ENCODE measurements at regions not wholly inside any gene's neighbourhood (a gene's known extent, or its start where the extent isn't known, plus 50 kb on each side); places are given as distances from the start of the nearest gene placed in this dataset.

DNA sequence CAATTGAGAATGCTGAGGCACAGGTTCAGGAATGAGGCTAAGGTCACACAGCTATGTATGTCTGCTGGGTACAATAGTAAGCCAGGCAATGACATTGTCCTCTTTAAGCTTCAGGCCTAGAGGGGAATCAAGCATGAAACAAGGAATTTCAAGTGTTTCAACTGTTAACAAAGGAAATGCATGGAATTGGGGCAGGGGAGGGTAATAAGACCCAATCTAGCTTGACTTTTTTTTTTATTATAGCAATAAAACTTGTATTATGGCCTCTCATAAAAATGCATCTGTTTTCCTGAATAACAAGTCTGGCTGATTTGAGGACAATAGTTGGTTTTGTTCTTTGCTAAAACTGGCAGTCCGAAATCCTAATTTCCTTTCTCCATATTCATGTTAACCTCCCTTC is 336.7 kb downstream of the CBLN4 start:
- TF ChIP-seq POLR2AphosphoS5 (IDR thresholded peaks at IDR 0.05) (no peak), POLR2A (IDR thresholded peaks at IDR 0.05) (no peak), EP300 (IDR thresholded peaks at IDR 0.05) (no peak)
- TF ChIP-seq, protein P1, sequence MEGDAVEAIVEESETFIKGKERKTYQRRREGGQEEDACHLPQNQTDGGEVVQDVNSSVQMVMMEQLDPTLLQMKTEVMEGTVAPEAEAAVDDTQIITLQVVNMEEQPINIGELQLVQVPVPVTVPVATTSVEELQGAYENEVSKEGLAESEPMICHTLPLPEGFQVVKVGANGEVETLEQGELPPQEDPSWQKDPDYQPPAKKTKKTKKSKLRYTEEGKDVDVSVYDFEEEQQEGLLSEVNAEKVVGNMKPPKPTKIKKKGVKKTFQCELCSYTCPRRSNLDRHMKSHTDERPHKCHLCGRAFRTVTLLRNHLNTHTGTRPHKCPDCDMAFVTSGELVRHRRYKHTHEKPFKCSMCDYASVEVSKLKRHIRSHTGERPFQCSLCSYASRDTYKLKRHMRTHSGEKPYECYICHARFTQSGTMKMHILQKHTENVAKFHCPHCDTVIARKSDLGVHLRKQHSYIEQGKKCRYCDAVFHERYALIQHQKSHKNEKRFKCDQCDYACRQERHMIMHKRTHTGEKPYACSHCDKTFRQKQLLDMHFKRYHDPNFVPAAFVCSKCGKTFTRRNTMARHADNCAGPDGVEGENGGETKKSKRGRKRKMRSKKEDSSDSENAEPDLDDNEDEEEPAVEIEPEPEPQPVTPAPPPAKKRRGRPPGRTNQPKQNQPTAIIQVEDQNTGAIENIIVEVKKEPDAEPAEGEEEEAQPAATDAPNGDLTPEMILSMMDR (IDR thresholded peaks at IDR 0.05), result no peak
